ENCODE measurements at regions not wholly inside any gene's neighbourhood (a gene's known extent, or its start where the extent isn't known, plus 50 kb on each side); places are given as distances from the start of the nearest gene placed in this dataset.

GRCh38 chr21:15300131-15300530 is 235.3 kb upstream of the NRIP1 start:
- H3K27me3 ChIP-seq (replicated peaks in 1 of 2; ENCODE audit: control insufficient read depth in 2 of 2, insufficient read depth in 2 of 2, low read length in 1 of 2), result no peaks in the 10 kb centered on the region
- no peak overlapping the region for H3K9ac ChIP-seq (ENCODE audit: control insufficient read depth, insufficient read depth, low read length)
- WGBS (ENCODE audit: insufficient coverage, insufficient replicate concordance, low lambda C conversion rate, missing lambda C conversion rate), result 39% methylated on average over 2 of the region's 2 CpGs
- H3K36me3 ChIP-seq (ENCODE audit: control insufficient read depth in 2 of 2, insufficient read depth in 2 of 2, low read length in 1 of 2), result no peaks in the 10 kb centered on the region
- H3K27ac ChIP-seq (ENCODE audit: control insufficient read depth, insufficient read depth), result no peak overlapping the region
- H3K4me3 ChIP-seq, result no peak overlapping the region
- BruUV-seq (replicated peaks), result no TSS peak
- H2AFZ ChIP-seq (ENCODE audit: control insufficient read depth, low read depth, low read length), result no peak overlapping the region
- ChIA-PET CTCF (no interaction called here), POLR2A (no interaction called here), RAD21 (ENCODE audit: unreplicated experiment) (no interaction called here), SMC1A (ENCODE audit: uncharacterized antibody, unreplicated experiment) (no interaction called here)
- no peak for ATAC-seq
- FAIRE-seq, result no peak
- in situ Hi-C loops (cut with MboI), result no loop called here
- no peaks in the 10 kb centered on the region for H3K79me2 ChIP-seq (ENCODE audit: control insufficient read depth, insufficient read depth, low read length)
- H4K20me1 ChIP-seq (ENCODE audit: control insufficient read depth, insufficient read depth), result no peaks in the 10 kb centered on the region
- H3K4me2 ChIP-seq (ENCODE audit: control insufficient read depth, insufficient read depth), result no peak overlapping the region
- intact Hi-C loops (cut with micrococcal nuclease; ENCODE audit: unreplicated experiment), result no loop called here
- H3K4me1 ChIP-seq (ENCODE audit: control insufficient read depth, insufficient read depth, low read length), result no peaks in the 10 kb centered on the region
- no peak for DNase-seq (ENCODE audit: low read depth, low spot score)
- H3K9me3 ChIP-seq (replicated peaks; ENCODE audit: control insufficient read depth, insufficient read depth, low read length), result no peaks in the 10 kb centered on the region
- TF ChIP-seq SMC3 (IDR thresholded peaks at IDR 0.05; ENCODE audit: borderline replicate concordance, low read length), result no peak
- TF ChIP-seq ETV6 (conservative IDR thresholded peaks at IDR 0.05 in 1 of 2, IDR thresholded peaks at IDR 0.05 in 1 of 2; ENCODE audit: borderline replicate concordance in 1 of 2, low read depth in 1 of 2), result no peak
- TF ChIP-seq TAF1 (IDR thresholded peaks at IDR 0.05; ENCODE audit: borderline replicate concordance, low read depth, low read length), result no peak
- TF ChIP-seq ZNF24 (IDR thresholded peaks at IDR 0.05), result no peak
- no peak for TF ChIP-seq RAD21 (IDR thresholded peaks at IDR 0.05; ENCODE audit: insufficient read depth, low read depth, low read length)
- TF ChIP-seq MYC (IDR thresholded peaks at IDR 0.05; ENCODE audit: insufficient read depth, insufficient read length, insufficient replicate concordance, low read length, severe bottlenecking), result no peak
- TF ChIP-seq ZBTB11 (CRISPR knock-in tag; IDR thresholded peaks at IDR 0.05), result no peak
- no peak for TF ChIP-seq MYB (IDR thresholded peaks at IDR 0.05; ENCODE audit: borderline replicate concordance, low read depth, low read length)
- no peak for TF ChIP-seq RUNX3 (IDR thresholded peaks at IDR 0.05; ENCODE audit: low read length)
- no peak for TF ChIP-seq SREBF1 (IDR thresholded peaks at IDR 0.05; ENCODE audit: low read length)
- TF ChIP-seq SMARCA5 (IDR thresholded peaks at IDR 0.05), result no peak
- no peak for TF ChIP-seq CREB1 (IDR thresholded peaks at IDR 0.05; ENCODE audit: low read depth)
- TF ChIP-seq YBX1 (IDR thresholded peaks at IDR 0.05), result no peak
- no peak for TF ChIP-seq ZNF217 (IDR thresholded peaks at IDR 0.05)
- no peak for TF ChIP-seq IRF4 (IDR thresholded peaks at IDR 0.05; ENCODE audit: low read depth, low read length)
- no peak for TF ChIP-seq NR2C2 (IDR thresholded peaks at IDR 0.05; ENCODE audit: borderline replicate concordance, control insufficient read depth, insufficient read length, low read depth)
- no peak for TF ChIP-seq CEBPB (IDR thresholded peaks at IDR 0.05; ENCODE audit: borderline replicate concordance in 1 of 2, low read depth in 2 of 2, low read length in 2 of 2)
- no peak for TF ChIP-seq PML (IDR thresholded peaks at IDR 0.05; ENCODE audit: low read length)
- no peak for TF ChIP-seq NFYB (IDR thresholded peaks at IDR 0.05; ENCODE audit: insufficient read depth, low read depth, low read length)
